Central memory CD4-positive, alpha-beta T cell (primary cell): ENCODE measurements at regions not wholly inside any gene's neighbourhood (a gene's known extent, or its start where the extent isn't known, plus 50 kb on each side); places are given as distances from the start of the nearest gene placed in this dataset.

ENCODE experiments used
- DNase-seq: peaks from one replicate; pipeline ENCODE4 v3.0.0; 2022

DNA sequence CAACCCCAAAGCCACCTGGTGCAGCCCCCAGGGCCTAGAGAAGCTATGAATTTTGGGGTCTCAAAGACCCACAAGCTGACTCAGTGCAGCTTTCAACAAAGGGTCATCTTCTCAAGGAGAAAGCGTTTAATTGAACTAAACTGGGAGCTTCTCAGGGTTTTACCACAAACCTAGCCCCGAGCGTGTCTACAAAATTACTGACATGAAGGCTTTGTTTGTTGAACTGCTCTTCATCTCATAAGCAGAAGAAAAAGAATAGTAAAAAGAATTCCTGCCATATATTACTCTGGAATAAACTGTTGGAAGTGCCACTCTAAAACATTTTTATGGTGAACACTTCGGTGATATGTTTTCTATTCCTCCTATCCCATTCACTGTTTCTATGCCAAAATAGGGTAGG, 50.8 kb upstream of the INCENP start:
- DNase-seq: no peak

DNA sequence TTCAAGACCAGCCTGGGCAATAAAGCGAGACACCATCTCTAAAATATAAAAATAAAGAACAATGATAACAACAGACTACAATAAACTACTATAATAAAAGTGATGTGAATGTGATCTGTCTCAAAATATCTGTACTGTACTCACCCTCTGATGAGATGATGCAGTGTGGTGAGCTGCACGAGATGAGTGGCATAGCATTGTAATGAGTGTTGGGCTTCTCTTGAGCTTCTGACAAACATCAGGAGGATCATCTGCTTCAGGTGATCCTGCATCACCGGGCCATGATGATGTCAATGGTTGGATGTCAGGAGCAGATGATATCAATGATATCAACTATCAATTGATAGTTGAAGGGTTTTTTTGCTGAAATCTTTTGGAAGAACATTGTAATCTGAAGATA, 52.4 kb upstream of the INCENP start:
- no peak for DNase-seq

DNA sequence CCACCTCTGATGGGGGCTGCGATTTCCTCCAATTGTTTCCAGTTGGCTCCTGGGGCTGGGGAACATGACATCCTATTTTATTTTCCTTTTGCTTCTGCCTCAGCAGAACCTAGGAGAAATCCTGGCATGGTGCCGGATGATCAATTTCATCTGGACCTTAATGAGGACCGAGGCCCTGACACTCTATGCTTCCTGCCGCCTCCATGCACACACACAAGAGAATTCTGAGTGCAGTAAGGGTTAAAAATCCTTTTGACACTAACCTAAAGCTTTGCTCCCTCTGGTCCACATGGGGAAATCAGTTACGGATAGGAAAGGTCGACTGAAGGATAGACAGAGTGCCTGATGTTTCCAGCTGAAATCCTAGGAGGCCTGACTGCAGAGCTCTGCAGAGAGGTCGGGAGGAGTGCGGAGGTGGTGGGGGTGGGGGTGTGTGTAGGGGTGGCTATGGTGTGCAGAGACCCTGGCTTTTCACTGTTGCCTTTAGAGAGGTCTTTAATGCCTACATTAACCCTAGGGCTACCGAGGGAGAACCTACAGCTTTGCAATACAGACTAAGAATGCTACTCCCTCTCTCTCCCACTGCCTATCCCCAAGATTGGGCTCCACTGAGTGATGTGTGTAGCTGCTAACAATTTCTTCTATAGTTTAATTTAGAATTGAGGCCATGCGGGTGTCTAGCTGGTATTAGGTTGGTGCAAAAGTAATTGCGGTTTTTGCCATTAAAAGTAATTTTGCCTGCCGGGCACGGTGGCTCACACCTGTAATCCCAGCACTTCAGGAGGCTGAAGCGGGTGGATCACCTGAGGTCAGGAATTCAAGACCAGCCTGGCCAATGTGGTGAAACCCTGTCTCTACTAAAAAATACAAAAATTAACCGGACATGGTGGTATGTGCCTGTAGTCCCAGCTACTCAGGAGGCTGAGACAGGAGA, 53.6 kb upstream of the INCENP start:
- DNase-seq: no peak

DNA sequence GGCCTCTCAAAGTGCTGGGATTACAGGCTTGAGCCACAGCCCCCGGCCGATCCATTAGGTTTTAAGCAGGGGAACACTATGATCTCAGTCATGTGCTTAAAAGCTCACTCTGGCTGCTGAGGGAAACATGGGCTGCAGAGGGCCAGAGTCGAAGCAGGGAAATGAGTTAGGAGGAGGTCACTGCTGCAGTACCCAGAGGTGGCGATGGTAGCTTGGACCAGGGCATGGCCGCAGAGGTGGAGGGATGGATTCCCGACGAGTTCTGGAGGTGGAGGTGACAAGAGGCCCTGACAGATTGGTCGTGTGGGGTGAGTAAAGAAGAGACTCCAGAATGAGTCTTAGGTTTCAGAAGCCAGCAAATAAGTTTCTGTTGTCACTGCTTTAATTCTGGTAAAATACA, 54.4 kb upstream of the INCENP start:
- DNase-seq: no peak

DNA sequence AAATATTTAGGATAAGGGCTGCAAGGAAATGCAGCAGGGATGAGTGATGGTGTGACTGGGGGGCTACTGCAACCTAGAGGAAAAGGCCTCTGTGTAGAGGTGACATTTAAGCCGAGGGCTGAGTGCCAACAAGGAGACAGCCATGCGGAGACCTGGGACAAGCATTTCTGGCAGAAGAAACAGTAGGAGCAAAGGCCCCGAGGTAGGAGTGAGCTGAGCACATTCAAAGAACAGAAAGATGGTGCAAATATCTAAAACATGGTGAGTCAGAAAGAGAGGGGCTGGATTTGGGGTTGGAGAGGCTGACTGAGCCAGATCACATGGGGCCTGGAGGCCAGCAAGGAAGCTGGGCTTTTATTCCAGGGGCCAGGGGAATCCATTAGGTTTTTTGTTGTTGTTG, 55.1 kb upstream of the INCENP start:
- DNase-seq: no peak

DNA sequence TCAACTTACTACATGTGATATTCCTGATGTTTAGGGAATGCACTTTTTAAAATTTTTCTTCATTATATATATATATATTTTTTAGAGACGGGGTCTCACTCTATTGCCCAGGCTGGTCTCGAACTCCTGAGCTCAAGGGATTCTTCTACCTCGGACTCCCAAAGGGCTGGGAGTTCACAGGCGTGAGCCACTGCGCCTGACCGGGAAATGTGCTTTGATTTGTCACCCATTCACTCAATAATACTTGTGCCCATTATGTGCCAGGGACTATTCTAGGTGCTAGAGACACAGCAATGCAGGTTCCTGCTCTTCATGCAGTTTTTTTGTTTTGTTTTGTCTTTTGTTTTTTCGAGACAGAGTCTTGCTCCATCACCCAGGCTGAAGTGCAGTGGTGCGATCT, 56.1 kb upstream of the INCENP start:
- DNase-seq: no peak

DNA sequence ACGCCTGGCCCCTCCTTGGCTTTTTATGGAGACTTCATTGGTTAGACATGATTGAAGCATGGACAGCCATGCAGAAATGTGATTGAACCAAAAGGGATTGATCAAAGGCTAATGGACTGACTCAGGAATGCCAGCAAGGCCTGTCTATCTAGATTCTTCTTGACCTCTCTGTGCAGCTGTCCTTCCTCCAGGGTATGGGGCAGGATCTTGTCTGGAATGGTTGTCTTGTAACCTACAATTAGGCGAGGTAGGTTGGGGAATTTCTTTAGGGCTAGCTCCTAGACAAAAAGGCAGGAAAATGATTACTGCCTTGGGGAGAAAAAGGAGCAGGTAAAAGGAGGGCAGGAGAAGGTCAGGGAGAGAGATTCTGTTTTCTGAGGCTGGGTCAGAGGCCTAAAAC, 59.6 kb upstream of the INCENP start:
- DNase-seq: no peak

DNA sequence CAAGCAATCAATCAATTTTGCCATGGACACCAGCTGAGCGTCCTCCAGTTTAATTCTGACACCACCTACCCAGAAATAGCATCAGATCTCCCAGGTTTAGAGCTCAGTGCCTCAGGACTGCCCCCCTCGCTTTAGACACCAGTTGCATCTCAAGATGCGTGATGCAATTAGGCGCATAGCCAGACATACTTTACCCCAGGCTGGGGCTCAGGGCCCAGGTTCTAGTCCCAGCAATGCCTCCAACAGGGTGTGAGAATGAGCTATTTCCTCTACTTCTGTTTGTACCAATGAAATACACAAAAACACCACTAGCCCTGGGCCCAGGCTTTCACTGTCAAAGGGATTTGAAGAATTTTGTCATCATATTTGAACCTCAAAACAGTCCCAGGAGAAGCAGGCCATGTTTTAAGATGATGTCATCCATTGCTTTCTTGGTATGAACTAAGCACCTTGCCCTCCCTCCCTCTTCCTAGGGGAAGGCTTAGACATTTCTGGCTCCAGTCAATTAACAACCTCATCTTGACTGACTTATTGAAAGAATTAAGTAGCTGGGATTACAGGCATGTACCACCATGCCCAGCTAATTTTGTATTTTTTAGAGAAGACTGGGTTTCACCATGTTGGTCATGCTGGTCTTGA, 61.5 kb upstream of the INCENP start:
- no peak for DNase-seq

DNA sequence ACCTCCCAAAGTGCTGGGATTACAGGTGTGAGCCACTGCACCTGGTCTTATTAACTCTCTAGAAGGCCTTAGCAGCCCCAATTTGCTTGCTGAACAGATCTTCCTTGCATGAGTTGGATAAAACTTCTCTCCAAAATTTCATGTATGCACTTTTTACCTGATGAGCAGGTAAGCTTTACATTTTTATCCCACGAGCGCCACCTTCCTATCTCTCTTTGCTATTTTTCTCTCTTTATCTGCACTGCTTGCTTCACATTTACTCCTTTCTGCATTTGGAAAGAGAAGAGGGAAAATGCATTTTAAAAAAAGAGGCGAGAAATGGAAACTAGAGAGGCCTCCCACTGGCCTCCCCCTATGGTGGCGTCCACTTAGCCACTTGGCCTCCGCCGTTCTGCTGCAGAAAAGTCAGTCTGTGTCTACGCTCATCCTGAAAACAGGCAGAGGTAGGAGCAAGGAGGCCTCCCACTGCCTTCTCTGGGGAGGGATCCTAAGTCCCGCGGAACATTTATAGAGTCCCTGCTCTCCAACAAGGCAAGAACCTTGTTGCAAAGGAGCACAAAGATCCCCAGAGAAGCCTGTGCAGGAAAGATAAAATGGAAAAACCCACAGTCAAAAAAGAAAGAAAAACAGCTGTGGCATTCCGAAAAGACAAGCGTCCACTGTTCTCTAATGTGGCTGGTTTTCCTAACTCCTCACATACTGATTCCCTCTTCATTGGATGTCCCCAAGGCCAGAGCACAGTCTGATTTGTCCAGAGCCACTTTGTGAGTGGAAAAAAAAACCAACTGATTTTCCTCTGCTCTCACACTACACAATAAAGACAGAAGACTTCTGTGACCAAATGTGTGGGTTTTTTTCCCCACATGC, 62.2 kb upstream of the INCENP start:
- DNase-seq: no peak

DNA sequence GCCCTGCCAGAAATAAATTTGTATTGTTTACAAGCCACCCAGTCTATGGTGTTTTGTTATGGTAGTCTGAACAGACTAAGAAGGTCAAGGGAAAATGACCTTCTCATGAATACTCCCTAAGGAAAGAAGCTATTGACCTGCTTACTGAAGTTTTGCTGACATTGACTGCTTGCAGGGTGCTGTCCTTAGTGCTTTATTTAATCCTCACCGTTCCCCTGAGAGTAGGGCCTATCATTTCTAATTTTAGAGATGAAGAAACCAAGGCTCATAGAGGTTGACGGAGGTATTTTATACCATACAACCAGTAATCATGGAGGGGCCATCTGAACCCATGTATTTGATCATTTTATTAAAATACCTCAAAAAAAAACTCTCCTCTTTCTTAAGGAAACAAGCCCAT, 66.7 kb upstream of the INCENP start:
- DNase-seq: no peak

DNA sequence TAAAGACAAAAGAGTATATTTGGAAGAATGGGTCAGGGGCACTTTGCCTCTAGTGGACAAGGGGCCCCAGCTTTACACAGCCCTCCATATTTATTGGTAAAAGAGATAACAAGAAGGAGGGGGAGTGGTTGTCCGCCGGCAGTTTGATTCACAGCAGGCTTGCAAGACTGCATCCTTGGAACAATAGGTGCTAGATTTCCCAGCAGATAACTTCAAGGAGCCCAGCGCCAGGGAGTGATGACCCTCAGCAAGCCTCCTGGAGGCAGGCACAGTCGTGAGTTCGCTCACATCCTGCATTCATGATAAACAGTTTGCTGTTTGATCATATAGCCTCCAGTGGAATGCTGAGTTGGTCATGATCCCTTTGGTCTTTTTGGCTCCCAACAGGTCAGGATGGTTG, 67.8 kb upstream of the INCENP start:
- DNase-seq: no peak

DNA sequence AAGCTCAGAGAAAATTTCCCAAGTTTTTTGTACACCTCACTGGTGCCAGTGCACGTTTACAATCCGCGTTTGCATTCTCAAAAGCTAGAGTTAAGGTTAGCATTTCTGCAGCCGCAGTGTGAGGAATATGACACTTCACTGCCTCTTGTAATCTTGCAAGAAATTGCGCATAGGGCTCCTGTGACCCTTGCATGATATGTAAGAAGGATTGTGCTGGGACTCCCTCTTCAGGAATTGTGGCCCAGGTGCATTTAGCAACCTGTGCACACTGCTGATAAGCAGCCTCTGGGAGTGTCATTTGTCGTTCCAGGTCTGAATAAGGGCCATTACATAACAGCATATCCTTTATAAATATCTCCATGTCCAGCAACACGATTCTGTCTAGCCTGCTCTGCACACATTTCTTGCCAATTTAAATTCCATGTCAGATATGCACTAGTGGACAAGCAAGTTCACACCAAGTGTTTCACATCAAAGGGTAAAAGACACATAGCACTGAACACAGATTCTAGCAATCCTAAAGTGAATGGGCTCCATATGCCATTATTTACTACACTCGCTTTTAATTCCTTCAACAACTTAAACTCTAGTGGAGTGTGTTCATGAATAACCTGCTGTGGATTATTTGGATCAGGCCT, 69.2 kb upstream of the INCENP start:
- peak; percentile 20 for DNase-seq

DNA sequence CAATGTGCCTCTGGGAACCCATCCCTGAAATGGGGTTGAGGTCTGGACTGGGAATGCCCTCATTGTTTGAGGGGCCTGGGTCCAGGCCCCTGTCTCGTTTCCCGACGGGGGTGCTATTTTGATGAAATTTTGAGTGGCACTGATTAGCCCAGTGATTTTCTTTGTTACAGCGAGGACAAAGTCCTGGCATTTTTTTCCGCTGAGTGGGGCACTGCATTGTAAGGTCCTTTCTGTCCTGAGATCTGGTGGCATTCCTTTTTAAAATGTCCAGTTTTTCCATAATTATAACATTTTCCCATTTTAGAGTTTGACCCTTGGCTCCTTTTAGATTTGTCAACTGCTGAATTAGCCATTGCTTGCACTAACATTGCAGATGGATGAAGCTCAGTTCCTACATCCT, 69.7 kb upstream of the INCENP start:
- no peak for DNase-seq

DNA sequence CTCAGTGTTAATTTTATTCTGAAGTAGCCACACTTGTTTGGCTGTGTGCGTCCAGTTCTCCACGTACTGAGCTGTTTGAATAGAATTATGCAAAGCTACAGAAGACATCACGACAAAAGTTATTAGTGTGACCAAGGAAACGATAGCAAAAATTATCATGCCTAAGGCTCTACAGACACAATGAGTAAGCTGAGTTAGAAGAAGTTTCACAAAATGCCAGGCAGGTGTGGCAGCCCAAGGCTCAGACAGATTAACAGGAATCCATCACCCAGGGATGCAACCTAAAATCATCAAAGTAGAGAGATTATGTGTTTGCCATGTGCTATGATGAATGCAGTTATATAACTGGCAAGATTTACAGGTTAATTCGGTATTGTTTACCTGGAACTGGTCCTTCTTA, 73.1 kb upstream of the INCENP start:
- no peak for DNase-seq

DNA sequence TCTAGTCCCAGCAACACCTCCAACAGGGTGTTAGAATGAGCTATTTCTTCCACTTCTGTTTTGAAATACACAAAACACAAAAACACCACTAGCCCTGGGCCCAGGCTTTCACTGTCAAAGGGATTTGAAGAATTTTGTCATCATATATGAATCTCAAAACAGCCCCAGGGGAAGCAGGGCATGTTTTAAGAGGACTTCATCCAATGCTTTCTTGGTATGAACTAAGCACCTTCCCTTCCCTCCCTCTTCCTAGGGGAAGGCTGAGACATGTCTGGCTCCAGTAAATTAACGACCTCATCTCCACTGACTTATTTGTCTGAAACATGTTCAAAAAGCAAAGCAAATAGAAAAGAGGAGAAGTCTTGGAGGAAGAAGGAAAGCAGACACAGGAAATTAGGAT, 75.7 kb upstream of the INCENP start:
- no peak for DNase-seq

DNA sequence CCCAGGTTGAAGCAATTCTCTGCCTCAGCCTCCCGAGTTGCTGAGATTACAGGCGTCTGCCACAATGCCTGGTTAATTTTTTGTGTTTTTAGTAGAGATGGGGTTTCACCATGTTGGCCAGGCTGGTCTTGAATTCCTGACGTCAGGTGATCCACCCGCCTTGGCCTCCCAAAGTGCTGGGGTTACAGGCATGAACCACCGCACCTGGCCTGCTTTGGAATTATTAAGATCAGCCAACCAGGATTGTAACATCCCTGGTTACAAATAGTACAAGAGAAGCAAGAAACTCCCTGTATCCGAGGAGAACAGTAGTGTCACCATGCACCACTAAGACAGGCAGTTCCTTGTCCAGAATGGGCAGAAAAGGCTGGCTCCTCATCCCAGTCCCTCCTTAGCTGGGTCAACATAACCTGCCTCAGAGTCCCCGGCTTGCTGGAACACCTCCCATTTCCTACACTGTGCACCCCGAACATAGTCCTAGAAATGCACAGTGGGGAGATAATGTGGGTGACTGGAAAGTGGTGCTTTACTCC, 77.2 kb upstream of the INCENP start:
- DNase-seq: no peak

DNA sequence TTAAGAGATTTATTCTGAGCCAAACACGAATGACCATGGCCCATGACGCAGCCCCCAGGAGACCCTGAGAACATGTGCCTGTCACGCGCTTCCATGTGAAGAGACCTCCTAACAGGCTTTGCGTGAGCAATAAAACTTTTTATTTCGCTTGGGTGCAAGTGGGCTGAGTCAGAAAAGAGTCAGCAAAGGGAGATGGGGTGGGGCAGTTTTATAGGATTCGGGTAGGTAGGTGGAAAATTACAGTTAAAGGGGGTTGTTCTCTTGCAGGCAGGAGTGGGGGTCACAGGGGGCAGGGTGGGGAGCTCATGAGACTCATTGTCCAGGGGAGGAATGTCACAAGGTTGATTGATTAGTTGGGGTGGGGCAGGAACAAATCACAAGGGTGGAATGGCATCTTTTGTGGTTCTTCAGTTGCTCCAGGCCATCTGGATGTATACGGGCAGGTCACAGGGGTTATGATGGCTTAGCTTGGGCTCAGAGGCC, 77.2 kb upstream of the FTH1 start:
- DNase-seq: no peak

DNA sequence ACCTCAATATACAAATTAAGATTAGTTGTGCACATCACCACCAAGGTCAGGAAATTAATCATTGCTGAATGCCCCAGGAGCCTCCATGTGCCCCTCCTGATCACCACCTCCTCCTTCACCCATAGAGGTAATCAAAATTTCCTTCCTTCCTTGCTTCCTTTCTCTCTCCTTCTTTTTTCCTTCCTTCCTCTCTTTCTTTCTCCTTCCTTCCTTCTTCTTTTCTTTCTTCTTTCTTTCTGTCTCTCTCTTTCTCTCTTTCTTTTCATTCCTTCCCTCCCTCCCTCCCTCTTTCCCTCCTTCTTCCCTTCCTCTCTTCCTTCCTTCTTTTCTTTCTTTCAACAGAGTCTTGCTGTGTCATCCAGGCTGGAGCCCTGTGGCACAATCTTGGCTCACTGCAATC, 67.9 kb upstream of the FTH1 start:
- no peak for DNase-seq

DNA sequence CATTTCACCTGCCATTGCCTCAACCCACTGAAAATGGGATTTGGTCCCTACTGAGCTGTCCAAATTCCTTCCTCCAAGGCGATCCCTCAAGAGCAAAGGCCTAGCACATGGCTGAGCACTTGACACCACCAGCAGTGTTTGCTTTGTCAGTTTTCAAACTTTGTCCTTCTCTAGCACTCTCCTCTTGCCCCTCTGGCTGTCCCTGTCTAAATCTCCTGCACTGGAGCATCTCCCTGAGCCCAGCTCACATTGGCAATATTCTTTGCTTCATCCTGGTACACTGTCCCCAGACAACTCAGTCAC, 66.6 kb upstream of the FTH1 start:
- no peak for DNase-seq

DNA sequence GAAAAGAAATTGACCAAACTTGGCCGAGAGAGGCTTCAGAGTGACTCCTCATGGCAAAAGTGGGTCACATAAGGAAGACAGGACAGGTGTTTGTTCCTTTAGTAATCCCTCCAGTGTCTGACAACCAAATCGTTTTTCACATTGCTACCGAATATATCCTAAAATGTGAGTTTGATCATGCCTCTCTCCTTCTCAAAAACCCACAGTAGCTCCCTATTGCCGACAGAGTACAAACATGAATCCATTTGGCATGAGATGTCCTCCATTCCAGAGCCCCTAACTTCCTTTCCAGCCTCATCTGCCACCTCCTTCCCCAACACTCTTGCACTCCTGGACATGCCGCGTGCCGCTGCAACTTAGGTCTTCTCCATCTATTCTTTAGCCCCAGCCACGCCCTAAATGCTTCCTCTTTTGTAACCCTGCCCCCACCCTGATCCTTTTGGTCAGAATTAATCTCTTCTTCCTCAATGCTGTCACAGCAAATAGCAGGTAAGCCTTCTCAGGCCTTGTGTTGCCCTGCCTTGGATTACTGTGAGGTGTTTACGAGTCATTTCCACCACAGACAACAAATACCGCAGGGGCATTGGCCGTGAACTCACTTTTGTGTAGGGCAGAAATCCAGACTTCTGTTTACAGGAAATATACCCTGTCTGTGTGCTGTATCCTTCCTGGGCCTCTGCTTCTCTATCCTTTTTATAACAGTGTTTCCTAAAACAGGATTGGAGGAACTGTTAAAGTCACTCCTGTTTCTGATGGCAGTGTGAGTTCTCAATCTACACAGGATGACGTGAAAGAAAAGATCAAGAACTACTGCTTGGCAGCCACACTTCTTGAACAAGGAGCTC, 66.0 kb upstream of the FTH1 start:
- DNase-seq: no peak

DNA sequence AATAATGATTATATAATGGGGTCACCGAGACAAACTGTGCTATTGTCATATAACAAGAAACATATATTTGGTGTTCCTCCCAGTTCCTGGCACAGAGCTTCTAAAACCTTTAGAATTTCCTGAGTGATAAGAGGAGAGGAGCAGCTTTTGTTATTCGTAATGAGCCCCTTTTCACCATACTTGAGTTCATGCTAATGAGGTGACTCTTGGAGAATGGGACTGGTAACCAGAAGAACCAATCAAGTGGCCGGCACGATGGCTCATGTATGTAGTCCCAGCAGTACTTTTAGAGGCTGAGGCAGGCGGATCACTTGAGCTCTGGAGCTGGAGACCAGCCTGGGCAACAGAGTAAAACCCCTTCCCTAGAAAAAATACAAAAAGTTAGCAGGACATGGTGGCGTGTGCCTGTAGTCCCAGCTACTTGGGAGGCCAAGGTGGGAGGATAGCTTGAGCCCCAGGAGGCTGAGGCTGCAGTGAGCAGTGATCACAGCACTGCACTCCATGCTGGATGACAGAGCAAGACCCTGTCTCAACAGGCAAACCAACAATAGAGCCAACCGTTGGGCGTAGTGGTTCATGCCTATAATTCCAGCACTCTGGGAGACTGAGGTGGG, 62.7 kb upstream of the FTH1 start:
- DNase-seq: no peak
